ENCODE measurements at regions not wholly inside any gene's neighbourhood (a gene's known extent, or its start where the extent isn't known, plus 50 kb on each side); places are given as distances from the start of the nearest gene placed in this dataset.

DNA sequence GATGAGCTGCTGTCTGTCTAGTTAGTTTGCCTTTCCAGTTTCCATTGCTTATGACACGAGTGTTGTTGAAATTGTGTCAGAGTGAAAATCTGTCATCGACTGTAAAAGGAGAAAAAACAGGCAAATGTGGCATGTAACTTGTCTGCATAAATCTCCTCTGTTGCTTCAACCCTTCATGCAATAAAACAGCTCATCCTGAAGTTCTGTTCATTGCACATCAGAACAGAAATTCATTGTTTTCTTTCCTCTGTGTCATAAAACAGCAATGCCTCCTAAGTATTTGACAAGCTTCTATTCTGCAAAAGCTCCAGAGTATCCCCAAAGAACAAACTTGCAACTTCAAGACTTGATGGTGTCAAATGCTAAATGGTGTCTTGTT, 432.1 kb downstream of the MEIS1 start:
- no peak overlapping the region for H3K27ac ChIP-seq (ENCODE audit: low read length)
- H3K9me3 ChIP-seq (ENCODE audit: control insufficient read depth, insufficient read depth, low read depth, low read length), result no peaks in the 10 kb centered on the region
- ATAC-seq (no peak), DNase-seq (ENCODE audit: low read depth, low spot score) (no peak)
- ChIA-PET POLR2A (no interaction called here), CTCF (no interaction called here)
- no peaks in the 10 kb centered on the region for H3K4me1 ChIP-seq (ENCODE audit: control insufficient read depth, insufficient read depth, low read length)
- H3K27me3 ChIP-seq (ENCODE audit: control insufficient read depth, insufficient read depth, low read length), result no peaks in the 10 kb centered on the region
- H3K36me3 ChIP-seq (ENCODE audit: control insufficient read depth, insufficient read depth, low read length), result no peaks in the 10 kb centered on the region
- no peak overlapping the region for H3K4me3 ChIP-seq (ENCODE audit: low read depth in 2 of 2, low read length in 2 of 2)
- intact Hi-C loops (cut with micrococcal nuclease; ENCODE audit: unreplicated experiment) (no loop called here), in situ Hi-C loops (cut with HindIII; ENCODE audit: low pct_unique_long_range_greater_than_20kb, low sequenced_read_pairs) (no loop called here)
- no TSS peak for BruUV-seq (replicated peaks)
- TF ChIP-seq TCF7L2 (IDR thresholded peaks at IDR 0.05; ENCODE audit: low read depth, low read length), result no peak
- TF ChIP-seq SIN3A (IDR thresholded peaks at IDR 0.05; ENCODE audit: borderline replicate concordance, insufficient read depth, low read depth, low read length), result no peak
- TF ChIP-seq, protein P1, sequence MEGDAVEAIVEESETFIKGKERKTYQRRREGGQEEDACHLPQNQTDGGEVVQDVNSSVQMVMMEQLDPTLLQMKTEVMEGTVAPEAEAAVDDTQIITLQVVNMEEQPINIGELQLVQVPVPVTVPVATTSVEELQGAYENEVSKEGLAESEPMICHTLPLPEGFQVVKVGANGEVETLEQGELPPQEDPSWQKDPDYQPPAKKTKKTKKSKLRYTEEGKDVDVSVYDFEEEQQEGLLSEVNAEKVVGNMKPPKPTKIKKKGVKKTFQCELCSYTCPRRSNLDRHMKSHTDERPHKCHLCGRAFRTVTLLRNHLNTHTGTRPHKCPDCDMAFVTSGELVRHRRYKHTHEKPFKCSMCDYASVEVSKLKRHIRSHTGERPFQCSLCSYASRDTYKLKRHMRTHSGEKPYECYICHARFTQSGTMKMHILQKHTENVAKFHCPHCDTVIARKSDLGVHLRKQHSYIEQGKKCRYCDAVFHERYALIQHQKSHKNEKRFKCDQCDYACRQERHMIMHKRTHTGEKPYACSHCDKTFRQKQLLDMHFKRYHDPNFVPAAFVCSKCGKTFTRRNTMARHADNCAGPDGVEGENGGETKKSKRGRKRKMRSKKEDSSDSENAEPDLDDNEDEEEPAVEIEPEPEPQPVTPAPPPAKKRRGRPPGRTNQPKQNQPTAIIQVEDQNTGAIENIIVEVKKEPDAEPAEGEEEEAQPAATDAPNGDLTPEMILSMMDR (IDR thresholded peaks at IDR 0.05), result no peak
- no peak for TF ChIP-seq REST (IDR thresholded peaks at IDR 0.05; ENCODE audit: insufficient read depth in 1 of 2, low read depth in 2 of 2, low read length in 1 of 2)
- no peak for TF ChIP-seq POLR2AphosphoS5 (IDR thresholded peaks at IDR 0.05; ENCODE audit: low read depth, low read length)

GRCh38 chr2:66869076-66869475, 434.2 kb downstream of the MEIS1 start:
- no TSS peak for BruUV-seq (replicated peaks)
- no peak overlapping the region for H3K4me3 ChIP-seq (ENCODE audit: low read depth in 2 of 2, low read length in 2 of 2)
- TF ChIP-seq POLR2AphosphoS5 (IDR thresholded peaks at IDR 0.05; ENCODE audit: low read depth, low read length), result no peak
- TF ChIP-seq TCF7L2 (IDR thresholded peaks at IDR 0.05; ENCODE audit: low read depth, low read length), result no peak
- TF ChIP-seq, protein P1 (IDR thresholded peaks at IDR 0.05), result no peak
- TF ChIP-seq REST (IDR thresholded peaks at IDR 0.05; ENCODE audit: insufficient read depth in 1 of 2, low read depth in 2 of 2, low read length in 1 of 2), result no peak
- no peak for TF ChIP-seq SIN3A (IDR thresholded peaks at IDR 0.05; ENCODE audit: borderline replicate concordance, insufficient read depth, low read depth, low read length)
- DNase-seq (ENCODE audit: low read depth, low spot score), result no peak
- CTCF ChIA-PET, result no interaction called here
- in situ Hi-C loops (cut with HindIII; ENCODE audit: low pct_unique_long_range_greater_than_20kb, low sequenced_read_pairs), result no loop called here
- H3K27me3 ChIP-seq (ENCODE audit: control insufficient read depth, insufficient read depth, low read length), result no peaks in the 10 kb centered on the region
- H3K36me3 ChIP-seq (ENCODE audit: control insufficient read depth, insufficient read depth, low read length), result no peaks in the 10 kb centered on the region
- no peak for ATAC-seq
- H3K9me3 ChIP-seq (ENCODE audit: control insufficient read depth, insufficient read depth, low read depth, low read length), result no peaks in the 10 kb centered on the region
- POLR2A ChIA-PET, result no interaction called here
- no peaks in the 10 kb centered on the region for H3K4me1 ChIP-seq (ENCODE audit: control insufficient read depth, insufficient read depth, low read length)
- intact Hi-C loops (cut with micrococcal nuclease; ENCODE audit: unreplicated experiment), result no loop called here
- no peak overlapping the region for H3K27ac ChIP-seq (ENCODE audit: low read length)
